GM23338 (cell line): ENCODE measurements at regions not wholly inside any gene's neighbourhood (a gene's known extent, or its start where the extent isn't known, plus 50 kb on each side); places are given as distances from the start of the nearest gene placed in this dataset.

Experiments
- ATAC-seq: fragments of 200-7000 bp; cut with Tn5 transposase; 3 replicates; pipeline ENCODE4 v1.9.1; 2020
- DNase-seq: peaks from one replicate; pipeline ENCODE4 v3.0.0-alpha.2; 2015; ENCODE audit warnings: low spot score
- H2AFZ ChIP-seq: fragments of 200-600 bp; sonication (generic); 2 replicates; pipeline ENCODE4 v1.8.0; 2016; ENCODE audit warnings: antibody characterized with exemption, mild to moderate bottlenecking, moderate library complexity
- H3F3A ChIP-seq: fragments of 200-600 bp; sonication (generic); replicated peaks from 2 replicates; pipeline ENCODE4 v1.8.0; 2017; ENCODE audit warnings: antibody characterized with exemption, mixed run types, low read depth
- H3K27ac ChIP-seq: fragments of 200-600 bp; sonication (generic); 2 replicates; pipeline ENCODE4 v1.6.1; 2016; ENCODE audit warnings: low read depth
- H3K27me3 ChIP-seq: fragments of 200-600 bp; sonication (generic); 2 replicates; pipeline ENCODE4 v1.8.0; 2016; ENCODE audit warnings: mild to moderate bottlenecking, mixed run types, moderate library complexity; ENCODE audit not compliant: insufficient read depth
- H3K36me3 ChIP-seq: fragments of 200-600 bp; sonication (generic); 2 replicates; pipeline ENCODE4 v1.8.0; 2016; ENCODE audit warnings: mild to moderate bottlenecking; ENCODE audit not compliant: insufficient read depth
- H3K4me1 ChIP-seq: fragments of 200-600 bp; sonication (generic); 2 replicates; pipeline ENCODE4 v1.8.0; 2016; ENCODE audit warnings: mild to moderate bottlenecking, moderate library complexity; ENCODE audit not compliant: insufficient read depth
- H3K4me2 ChIP-seq: fragments of 200-600 bp; sonication (generic); 2 replicates; pipeline ENCODE4 v1.7.1; 2017; ENCODE audit warnings: mixed run types
- H3K4me3 ChIP-seq: fragments of 200-600 bp; sonication (generic); 2 replicates; pipeline ENCODE4 v1.6.1; 2016; ENCODE audit warnings: mixed run types
- H3K79me2 ChIP-seq: fragments of 200-600 bp; sonication (generic); replicated peaks from 2 replicates; pipeline ENCODE4 v1.8.0; 2017; ENCODE audit warnings: mild to moderate bottlenecking; ENCODE audit not compliant: insufficient read depth
- H3K9me2 ChIP-seq: fragments of 200-600 bp; sonication (generic); 2 replicates; pipeline ENCODE4 v1.8.0; 2017; ENCODE audit not compliant: insufficient read depth
- H4K20me1 ChIP-seq: fragments of 200-600 bp; sonication (generic); replicated peaks from 2 replicates; pipeline ENCODE4 v1.8.0; 2017; ENCODE audit warnings: mild to moderate bottlenecking; ENCODE audit not compliant: insufficient read depth
- H3K27ac Mint-ChIP-seq: 2 replicates; pipeline ENCODE4 v1.8.0; 2020; ENCODE audit warnings: inconsistent platforms, mild to moderate bottlenecking, moderate library complexity, mixed read lengths
- H3K27me3 Mint-ChIP-seq: 3 replicates; pipeline ENCODE4 v1.8.0; 2022; ENCODE audit warnings: low read depth, mild to moderate bottlenecking, moderate library complexity, mixed read lengths, inconsistent platforms; ENCODE audit not compliant: insufficient read depth, poor library complexity
- H3K36me3 Mint-ChIP-seq: 3 replicates; pipeline ENCODE4 v1.8.0; 2021; ENCODE audit warnings: low read depth, mild to moderate bottlenecking, inconsistent platforms, moderate library complexity, mixed read lengths
- H3K4me1 Mint-ChIP-seq: 3 replicates; pipeline ENCODE4 v1.8.0; 2020; ENCODE audit warnings: mild to moderate bottlenecking, inconsistent platforms, mixed read lengths
- H3K4me3 Mint-ChIP-seq: 3 replicates; pipeline ENCODE4 v1.8.0; 2021; ENCODE audit warnings: moderate library complexity, mild to moderate bottlenecking, inconsistent platforms, mixed read lengths
- H3K9me3 Mint-ChIP-seq: 3 replicates; pipeline ENCODE4 v1.8.0; 2020; ENCODE audit warnings: moderate library complexity, mild to moderate bottlenecking, inconsistent platforms, mixed read lengths
- CREB1 ChIP-seq: fragments of 250-450 bp; sonication (Bioruptor Pico); IDR thresholded peaks from 2 replicates; pipeline ENCODE4 v1.5.0; 2020; ENCODE audit warnings: low read depth, mild to moderate bottlenecking, moderate library complexity
- EZH2 ChIP-seq: fragments of 200-600 bp; sonication (generic); IDR thresholded peaks from one replicate; pipeline ENCODE4 v1.8.0; 2017; ENCODE audit warnings: antibody characterized with exemption, mild to moderate bottlenecking, low read depth; ENCODE audit not compliant: unreplicated experiment
- EZH2phosphoT487 ChIP-seq: fragments of 200-600 bp; sonication (generic); IDR thresholded peaks from one replicate; pipeline ENCODE4 v1.8.1; 2018; ENCODE audit warnings: antibody characterized with exemption; ENCODE audit not compliant: unreplicated experiment
- JUNB ChIP-seq: IDR thresholded peaks from one replicate; pipeline ENCODE4 v1.6.1; 2016; ENCODE audit warnings: antibody characterized with exemption; ENCODE audit not compliant: unreplicated experiment
- NANOG ChIP-seq: IDR thresholded peaks from 2 replicates; pipeline ENCODE4 v1.6.1; 2016; ENCODE audit warnings: antibody characterized with exemption, borderline replicate concordance
- POLR2AphosphoS5 ChIP-seq: IDR thresholded peaks from 2 replicates; pipeline ENCODE4 v1.6.1; 2016; ENCODE audit warnings: antibody characterized with exemption, low read depth
- STAT1 ChIP-seq: IDR thresholded peaks from one replicate; pipeline ENCODE4 v1.6.1; 2016; ENCODE audit warnings: antibody characterized with exemption; ENCODE audit not compliant: unreplicated experiment
- ZNF114 ChIP-seq: fragments of 250-450 bp; sonication (Bioruptor Pico); IDR thresholded peaks from 2 replicates; pipeline ENCODE4 v1.5.0; 2020; ENCODE audit warnings: mild to moderate bottlenecking, moderate library complexity
- ZNF331 ChIP-seq: fragments of 250-450 bp; sonication (Bioruptor Pico); IDR thresholded peaks from 2 replicates; pipeline ENCODE4 v1.5.0; 2020; ENCODE audit warnings: low read depth, mild to moderate bottlenecking, moderate library complexity
- TF ChIP-seq, protein P1 (sequence below): fragments of 250-450 bp; sonication (Bioruptor Pico); IDR thresholded peaks from 2 replicates; pipeline ENCODE4 v1.5.0; 2020; ENCODE audit warnings: mild to moderate bottlenecking, moderate library complexity
- TF ChIP-seq, protein P2 (sequence below): IDR thresholded peaks from 2 replicates; pipeline ENCODE4 v1.6.1; 2016; ENCODE audit warnings: antibody characterized with exemption
- TF ChIP-seq, protein P3 (sequence below): IDR thresholded peaks from one replicate; pipeline ENCODE4 v1.6.1; 2018; ENCODE audit warnings: antibody characterized with exemption; ENCODE audit not compliant: unreplicated experiment
- TF ChIP-seq, protein P4 (sequence below), 2 experiments: fragments of 200-600 bp in 1 of 2; sonication (generic) in 1 of 2; conservative IDR thresholded peaks; 2 replicates each; pipeline versions ENCODE4 v1.5.1 to v1.6.1; 2016 to 2017; ENCODE audit warnings: antibody characterized with exemption in 2 of 2, low read depth in 2 of 2, mild to moderate bottlenecking in 2 of 2, moderate library complexity in 1 of 2

DNA sequence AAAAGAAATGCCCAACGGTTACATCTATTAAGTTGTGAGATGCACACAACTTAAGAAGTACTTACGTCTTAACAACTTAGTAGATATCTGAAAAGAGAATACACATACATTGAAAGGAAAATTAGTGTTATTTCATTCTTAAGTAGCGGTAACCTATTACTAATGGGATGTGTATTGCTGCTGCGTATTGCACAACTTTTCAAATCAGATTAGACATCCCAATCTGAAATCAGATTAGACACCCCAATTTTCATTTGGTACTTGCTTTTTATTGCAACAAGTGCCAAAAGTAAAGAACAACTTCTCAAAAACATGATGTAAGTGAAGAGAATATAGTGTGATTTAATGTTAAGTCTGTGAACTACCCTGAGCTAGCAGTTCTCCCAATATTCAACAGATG is 155.5 kb downstream of the DSC3 start (continued):
- TF ChIP-seq, protein P1, sequence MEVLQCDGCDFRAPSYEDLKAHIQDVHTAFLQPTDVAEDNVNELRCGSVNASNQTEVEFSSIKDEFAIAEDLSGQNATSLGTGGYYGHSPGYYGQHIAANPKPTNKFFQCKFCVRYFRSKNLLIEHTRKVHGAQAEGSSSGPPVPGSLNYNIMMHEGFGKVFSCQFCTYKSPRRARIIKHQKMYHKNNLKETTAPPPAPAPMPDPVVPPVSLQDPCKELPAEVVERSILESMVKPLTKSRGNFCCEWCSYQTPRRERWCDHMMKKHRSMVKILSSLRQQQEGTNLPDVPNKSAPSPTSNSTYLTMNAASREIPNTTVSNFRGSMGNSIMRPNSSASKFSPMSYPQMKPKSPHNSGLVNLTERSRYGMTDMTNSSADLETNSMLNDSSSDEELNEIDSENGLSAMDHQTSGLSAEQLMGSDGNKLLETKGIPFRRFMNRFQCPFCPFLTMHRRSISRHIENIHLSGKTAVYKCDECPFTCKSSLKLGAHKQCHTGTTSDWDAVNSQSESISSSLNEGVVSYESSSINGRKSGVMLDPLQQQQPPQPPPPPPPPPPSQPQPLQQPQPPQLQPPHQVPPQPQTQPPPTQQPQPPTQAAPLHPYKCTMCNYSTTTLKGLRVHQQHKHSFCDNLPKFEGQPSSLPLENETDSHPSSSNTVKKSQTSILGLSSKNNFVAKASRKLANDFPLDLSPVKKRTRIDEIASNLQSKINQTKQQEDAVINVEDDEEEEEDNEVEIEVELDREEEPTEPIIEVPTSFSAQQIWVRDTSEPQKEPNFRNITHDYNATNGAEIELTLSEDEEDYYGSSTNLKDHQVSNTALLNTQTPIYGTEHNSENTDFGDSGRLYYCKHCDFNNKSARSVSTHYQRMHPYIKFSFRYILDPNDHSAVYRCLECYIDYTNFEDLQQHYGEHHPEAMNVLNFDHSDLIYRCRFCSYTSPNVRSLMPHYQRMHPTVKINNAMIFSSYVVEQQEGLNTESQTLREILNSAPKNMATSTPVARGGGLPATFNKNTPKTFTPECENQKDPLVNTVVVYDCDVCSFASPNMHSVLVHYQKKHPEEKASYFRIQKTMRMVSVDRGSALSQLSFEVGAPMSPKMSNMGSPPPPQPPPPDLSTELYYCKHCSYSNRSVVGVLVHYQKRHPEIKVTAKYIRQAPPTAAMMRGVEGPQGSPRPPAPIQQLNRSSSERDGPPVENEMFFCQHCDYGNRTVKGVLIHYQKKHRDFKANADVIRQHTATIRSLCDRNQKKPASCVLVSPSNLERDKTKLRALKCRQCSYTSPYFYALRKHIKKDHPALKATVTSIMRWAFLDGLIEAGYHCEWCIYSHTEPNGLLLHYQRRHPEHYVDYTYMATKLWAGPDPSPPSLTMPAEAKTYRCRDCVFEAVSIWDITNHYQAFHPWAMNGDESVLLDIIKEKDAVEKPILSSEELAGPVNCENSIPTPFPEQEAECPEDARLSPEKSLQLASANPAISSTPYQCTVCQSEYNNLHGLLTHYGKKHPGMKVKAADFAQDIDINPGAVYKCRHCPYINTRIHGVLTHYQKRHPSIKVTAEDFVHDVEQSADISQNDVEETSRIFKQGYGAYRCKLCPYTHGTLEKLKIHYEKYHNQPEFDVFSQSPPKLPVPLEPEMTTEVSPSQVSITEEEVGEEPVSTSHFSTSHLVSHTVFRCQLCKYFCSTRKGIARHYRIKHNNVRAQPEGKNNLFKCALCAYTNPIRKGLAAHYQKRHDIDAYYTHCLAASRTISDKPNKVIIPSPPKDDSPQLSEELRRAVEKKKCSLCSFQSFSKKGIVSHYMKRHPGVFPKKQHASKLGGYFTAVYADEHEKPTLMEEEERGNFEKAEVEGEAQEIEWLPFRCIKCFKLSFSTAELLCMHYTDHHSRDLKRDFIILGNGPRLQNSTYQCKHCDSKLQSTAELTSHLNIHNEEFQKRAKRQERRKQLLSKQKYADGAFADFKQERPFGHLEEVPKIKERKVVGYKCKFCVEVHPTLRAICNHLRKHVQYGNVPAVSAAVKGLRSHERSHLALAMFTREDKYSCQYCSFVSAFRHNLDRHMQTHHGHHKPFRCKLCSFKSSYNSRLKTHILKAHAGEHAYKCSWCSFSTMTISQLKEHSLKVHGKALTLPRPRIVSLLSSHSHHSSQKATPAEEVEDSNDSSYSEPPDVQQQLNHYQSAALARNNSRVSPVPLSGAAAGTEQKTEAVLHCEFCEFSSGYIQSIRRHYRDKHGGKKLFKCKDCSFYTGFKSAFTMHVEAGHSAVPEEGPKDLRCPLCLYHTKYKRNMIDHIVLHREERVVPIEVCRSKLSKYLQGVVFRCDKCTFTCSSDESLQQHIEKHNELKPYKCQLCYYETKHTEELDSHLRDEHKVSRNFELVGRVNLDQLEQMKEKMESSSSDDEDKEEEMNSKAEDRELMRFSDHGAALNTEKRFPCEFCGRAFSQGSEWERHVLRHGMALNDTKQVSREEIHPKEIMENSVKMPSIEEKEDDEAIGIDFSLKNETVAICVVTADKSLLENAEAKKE (CRISPR knock-in tag) = no peak
- no peak for TF ChIP-seq ZNF331 (CRISPR knock-in tag)
- TF ChIP-seq ZNF114 (CRISPR knock-in tag) = no peak
- TF ChIP-seq POLR2AphosphoS5 = no peak
- TF ChIP-seq JUNB = no peak
- TF ChIP-seq, protein P2, sequence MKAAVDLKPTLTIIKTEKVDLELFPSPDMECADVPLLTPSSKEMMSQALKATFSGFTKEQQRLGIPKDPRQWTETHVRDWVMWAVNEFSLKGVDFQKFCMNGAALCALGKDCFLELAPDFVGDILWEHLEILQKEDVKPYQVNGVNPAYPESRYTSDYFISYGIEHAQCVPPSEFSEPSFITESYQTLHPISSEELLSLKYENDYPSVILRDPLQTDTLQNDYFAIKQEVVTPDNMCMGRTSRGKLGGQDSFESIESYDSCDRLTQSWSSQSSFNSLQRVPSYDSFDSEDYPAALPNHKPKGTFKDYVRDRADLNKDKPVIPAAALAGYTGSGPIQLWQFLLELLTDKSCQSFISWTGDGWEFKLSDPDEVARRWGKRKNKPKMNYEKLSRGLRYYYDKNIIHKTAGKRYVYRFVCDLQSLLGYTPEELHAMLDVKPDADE = no peak
- TF ChIP-seq EZH2 = no peak
- no peak for TF ChIP-seq STAT1
- TF ChIP-seq EZH2phosphoT487 = no peak

DNA sequence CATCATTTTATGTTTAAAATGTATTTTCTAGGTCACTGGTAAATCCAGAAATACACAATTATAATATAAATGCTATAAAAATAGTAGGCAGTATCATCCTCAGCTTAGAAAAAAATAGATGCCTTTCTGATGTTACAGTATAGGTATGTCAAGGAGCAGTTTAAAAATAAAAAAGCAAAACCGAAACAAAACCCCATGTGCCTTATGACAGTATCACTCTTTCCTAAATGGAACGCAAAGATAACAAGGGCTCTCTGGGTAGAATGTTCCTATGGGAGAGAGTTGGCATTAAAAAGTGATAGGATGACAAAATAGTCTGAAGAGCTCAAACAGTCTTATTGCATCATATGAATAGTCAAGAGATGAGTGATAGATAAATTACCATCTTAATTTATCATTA is 172.1 kb downstream of the DSC3 start:
- Mint-ChIP-seq H3K9me3 (peaks cover 4% of the 10 kb centered on the region; the same call in 1 of the 3 replicates), H3K27ac (peak overlapping the region; percentile 59; the same call in 1 of the 2 replicates), H3K36me3 (peaks cover 4% of the 10 kb centered on the region; the same call in 2 of the 3 replicates), H3K4me1 (peaks cover 11% of the 10 kb centered on the region; the same call in 2 of the 3 replicates), H3K27me3 (no peaks in the 10 kb centered on the region), H3K4me3 (no peak overlapping the region)
- H2AFZ ChIP-seq = no peak overlapping the region
- H4K20me1 ChIP-seq = no peaks in the 10 kb centered on the region
- H3K4me1 ChIP-seq = peaks cover 15% of the 10 kb centered on the region
- DNase-seq = no peak
- no peaks in the 10 kb centered on the region for H3F3A ChIP-seq
- H3K4me3 ChIP-seq = no peak overlapping the region
- H3K9me2 ChIP-seq = no peaks in the 10 kb centered on the region
- H3K4me2 ChIP-seq = peak overlapping the region; percentile 12; the same call in 1 of the 2 replicates
- no peaks in the 10 kb centered on the region for H3K27me3 ChIP-seq
- no peaks in the 10 kb centered on the region for H3K36me3 ChIP-seq
- H3K79me2 ChIP-seq = no peaks in the 10 kb centered on the region
- ATAC-seq = no peak
- no peak overlapping the region for H3K27ac ChIP-seq
- TF ChIP-seq NANOG = no peak
- TF ChIP-seq, protein P3, sequence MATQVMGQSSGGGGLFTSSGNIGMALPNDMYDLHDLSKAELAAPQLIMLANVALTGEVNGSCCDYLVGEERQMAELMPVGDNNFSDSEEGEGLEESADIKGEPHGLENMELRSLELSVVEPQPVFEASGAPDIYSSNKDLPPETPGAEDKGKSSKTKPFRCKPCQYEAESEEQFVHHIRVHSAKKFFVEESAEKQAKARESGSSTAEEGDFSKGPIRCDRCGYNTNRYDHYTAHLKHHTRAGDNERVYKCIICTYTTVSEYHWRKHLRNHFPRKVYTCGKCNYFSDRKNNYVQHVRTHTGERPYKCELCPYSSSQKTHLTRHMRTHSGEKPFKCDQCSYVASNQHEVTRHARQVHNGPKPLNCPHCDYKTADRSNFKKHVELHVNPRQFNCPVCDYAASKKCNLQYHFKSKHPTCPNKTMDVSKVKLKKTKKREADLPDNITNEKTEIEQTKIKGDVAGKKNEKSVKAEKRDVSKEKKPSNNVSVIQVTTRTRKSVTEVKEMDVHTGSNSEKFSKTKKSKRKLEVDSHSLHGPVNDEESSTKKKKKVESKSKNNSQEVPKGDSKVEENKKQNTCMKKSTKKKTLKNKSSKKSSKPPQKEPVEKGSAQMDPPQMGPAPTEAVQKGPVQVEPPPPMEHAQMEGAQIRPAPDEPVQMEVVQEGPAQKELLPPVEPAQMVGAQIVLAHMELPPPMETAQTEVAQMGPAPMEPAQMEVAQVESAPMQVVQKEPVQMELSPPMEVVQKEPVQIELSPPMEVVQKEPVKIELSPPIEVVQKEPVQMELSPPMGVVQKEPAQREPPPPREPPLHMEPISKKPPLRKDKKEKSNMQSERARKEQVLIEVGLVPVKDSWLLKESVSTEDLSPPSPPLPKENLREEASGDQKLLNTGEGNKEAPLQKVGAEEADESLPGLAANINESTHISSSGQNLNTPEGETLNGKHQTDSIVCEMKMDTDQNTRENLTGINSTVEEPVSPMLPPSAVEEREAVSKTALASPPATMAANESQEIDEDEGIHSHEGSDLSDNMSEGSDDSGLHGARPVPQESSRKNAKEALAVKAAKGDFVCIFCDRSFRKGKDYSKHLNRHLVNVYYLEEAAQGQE = no peak
- TF ChIP-seq EZH2 = no peak
- TF ChIP-seq, protein P4, sequence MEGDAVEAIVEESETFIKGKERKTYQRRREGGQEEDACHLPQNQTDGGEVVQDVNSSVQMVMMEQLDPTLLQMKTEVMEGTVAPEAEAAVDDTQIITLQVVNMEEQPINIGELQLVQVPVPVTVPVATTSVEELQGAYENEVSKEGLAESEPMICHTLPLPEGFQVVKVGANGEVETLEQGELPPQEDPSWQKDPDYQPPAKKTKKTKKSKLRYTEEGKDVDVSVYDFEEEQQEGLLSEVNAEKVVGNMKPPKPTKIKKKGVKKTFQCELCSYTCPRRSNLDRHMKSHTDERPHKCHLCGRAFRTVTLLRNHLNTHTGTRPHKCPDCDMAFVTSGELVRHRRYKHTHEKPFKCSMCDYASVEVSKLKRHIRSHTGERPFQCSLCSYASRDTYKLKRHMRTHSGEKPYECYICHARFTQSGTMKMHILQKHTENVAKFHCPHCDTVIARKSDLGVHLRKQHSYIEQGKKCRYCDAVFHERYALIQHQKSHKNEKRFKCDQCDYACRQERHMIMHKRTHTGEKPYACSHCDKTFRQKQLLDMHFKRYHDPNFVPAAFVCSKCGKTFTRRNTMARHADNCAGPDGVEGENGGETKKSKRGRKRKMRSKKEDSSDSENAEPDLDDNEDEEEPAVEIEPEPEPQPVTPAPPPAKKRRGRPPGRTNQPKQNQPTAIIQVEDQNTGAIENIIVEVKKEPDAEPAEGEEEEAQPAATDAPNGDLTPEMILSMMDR (conservative IDR thresholded peaks at IDR 0.05; ENCODE audit: low read depth in 2 of 2) = no peak
- TF ChIP-seq ZNF114 (CRISPR knock-in tag) = no peak
- TF ChIP-seq CREB1 (CRISPR knock-in tag) = no peak
